ENCODE measurements at regions not wholly inside any gene's neighbourhood (a gene's known extent, or its start where the extent isn't known, plus 50 kb on each side); places are given as distances from the start of the nearest gene placed in this dataset.

GRCh38 chr4:159006202-159006601 is 96.7 kb upstream of the RAPGEF2 start:
- TF ChIP-seq CTCF (IDR thresholded peaks at IDR 0.05; ENCODE audit: low read depth, low read length, poor library complexity, severe bottlenecking) = no peak
- TF ChIP-seq EZH2phosphoT487 (IDR thresholded peaks at IDR 0.05; ENCODE audit: borderline replicate concordance, low read length) = no peak

Measured in DOHH2 (cell line).